ENCODE measurements at regions not wholly inside any gene's neighbourhood (a gene's known extent, or its start where the extent isn't known, plus 50 kb on each side); places are given as distances from the start of the nearest gene placed in this dataset.

- H3K4me1 ChIP-seq (ENCODE audit: low read depth, poor library complexity, severe bottlenecking), result no peaks in the 10 kb centered on the region
- no peak overlapping the region for H3K4me3 ChIP-seq (IDR thresholded peaks at IDR 0.05; ENCODE audit: insufficient read depth, low read depth, low read length)
- no peak overlapping the region for H3K4me2 ChIP-seq
- TF ChIP-seq CTCF (conservative IDR thresholded peaks at IDR 0.05; ENCODE audit: low read depth, low read length), result no peak
- no peak overlapping the region for H3K9ac ChIP-seq
- H3K27ac ChIP-seq, result no peak overlapping the region
- no peaks in the 10 kb centered on the region for H3K79me2 ChIP-seq (ENCODE audit: insufficient read depth, low read depth)
- H3K27me3 ChIP-seq (ENCODE audit: insufficient read depth, low read depth), result no peaks in the 10 kb centered on the region
- H4K20me1 ChIP-seq (ENCODE audit: insufficient read depth), result no peaks in the 10 kb centered on the region
- H2AFZ ChIP-seq (ENCODE audit: low read depth), result no peak overlapping the region
- H3K36me3 ChIP-seq (ENCODE audit: insufficient read depth), result no peaks in the 10 kb centered on the region
Observed at GRCh38 chr5:152704286-152704685, 299.2 kb upstream of the NMUR2 start.

- no peak overlapping the region for H3K4me3 ChIP-seq (IDR thresholded peaks at IDR 0.05; ENCODE audit: insufficient read depth, low read depth, low read length)
- H3K9ac ChIP-seq, result no peak overlapping the region
- no peaks in the 10 kb centered on the region for H4K20me1 ChIP-seq (ENCODE audit: insufficient read depth)
- no peaks in the 10 kb centered on the region for H3K36me3 ChIP-seq (ENCODE audit: insufficient read depth)
- H3K79me2 ChIP-seq (ENCODE audit: insufficient read depth, low read depth), result no peaks in the 10 kb centered on the region
- no peak overlapping the region for H3K4me2 ChIP-seq
- H3K27ac ChIP-seq, result no peak overlapping the region
- TF ChIP-seq CTCF (conservative IDR thresholded peaks at IDR 0.05; ENCODE audit: low read depth, low read length), result no peak
- no peak overlapping the region for H2AFZ ChIP-seq (ENCODE audit: low read depth)
- H3K27me3 ChIP-seq (ENCODE audit: insufficient read depth, low read depth), result no peaks in the 10 kb centered on the region
- H3K4me1 ChIP-seq (ENCODE audit: low read depth, poor library complexity, severe bottlenecking), result no peaks in the 10 kb centered on the region
Observed at GRCh38 chr5:152711801-152712388, 306.8 kb upstream of the NMUR2 start.

GRCh38 chr5:152717393-152717792 lies 312.3 kb upstream of the NMUR2 start:
- no peak overlapping the region for H2AFZ ChIP-seq (ENCODE audit: low read depth)
- no peaks in the 10 kb centered on the region for H3K27me3 ChIP-seq (ENCODE audit: insufficient read depth, low read depth)
- H3K36me3 ChIP-seq (ENCODE audit: insufficient read depth), result no peaks in the 10 kb centered on the region
- H3K4me3 ChIP-seq (IDR thresholded peaks at IDR 0.05; ENCODE audit: insufficient read depth, low read depth, low read length), result no peak overlapping the region
- H3K4me2 ChIP-seq, result no peak overlapping the region
- no peak for TF ChIP-seq CTCF (conservative IDR thresholded peaks at IDR 0.05; ENCODE audit: low read depth, low read length)
- no peak overlapping the region for H3K9ac ChIP-seq
- H4K20me1 ChIP-seq (ENCODE audit: insufficient read depth), result no peaks in the 10 kb centered on the region
- H3K4me1 ChIP-seq (ENCODE audit: low read depth, poor library complexity, severe bottlenecking), result no peaks in the 10 kb centered on the region
- no peak overlapping the region for H3K27ac ChIP-seq
- H3K79me2 ChIP-seq (ENCODE audit: insufficient read depth, low read depth), result no peaks in the 10 kb centered on the region

GRCh38 chr5:152723482-152723881 lies 318.4 kb upstream of the NMUR2 start:
- no peak overlapping the region for H3K9ac ChIP-seq
- no peak overlapping the region for H2AFZ ChIP-seq (ENCODE audit: low read depth)
- H3K4me2 ChIP-seq, result no peak overlapping the region
- H3K4me1 ChIP-seq (ENCODE audit: low read depth, poor library complexity, severe bottlenecking), result no peaks in the 10 kb centered on the region
- no peaks in the 10 kb centered on the region for H4K20me1 ChIP-seq (ENCODE audit: insufficient read depth)
- H3K79me2 ChIP-seq (ENCODE audit: insufficient read depth, low read depth), result no peaks in the 10 kb centered on the region
- H3K27ac ChIP-seq, result no peak overlapping the region
- no peak for TF ChIP-seq CTCF (conservative IDR thresholded peaks at IDR 0.05; ENCODE audit: low read depth, low read length)
- no peaks in the 10 kb centered on the region for H3K27me3 ChIP-seq (ENCODE audit: insufficient read depth, low read depth)
- H3K36me3 ChIP-seq (ENCODE audit: insufficient read depth), result no peaks in the 10 kb centered on the region
- H3K4me3 ChIP-seq (IDR thresholded peaks at IDR 0.05; ENCODE audit: insufficient read depth, low read depth, low read length), result no peak overlapping the region
